ENCODE measurements at regions not wholly inside any gene's neighbourhood (a gene's known extent, or its start where the extent isn't known, plus 50 kb on each side); places are given as distances from the start of the nearest gene placed in this dataset.
A peak's percentile ranks its signal among the peaks of the same experiment; 100 is the strongest.

DNA sequence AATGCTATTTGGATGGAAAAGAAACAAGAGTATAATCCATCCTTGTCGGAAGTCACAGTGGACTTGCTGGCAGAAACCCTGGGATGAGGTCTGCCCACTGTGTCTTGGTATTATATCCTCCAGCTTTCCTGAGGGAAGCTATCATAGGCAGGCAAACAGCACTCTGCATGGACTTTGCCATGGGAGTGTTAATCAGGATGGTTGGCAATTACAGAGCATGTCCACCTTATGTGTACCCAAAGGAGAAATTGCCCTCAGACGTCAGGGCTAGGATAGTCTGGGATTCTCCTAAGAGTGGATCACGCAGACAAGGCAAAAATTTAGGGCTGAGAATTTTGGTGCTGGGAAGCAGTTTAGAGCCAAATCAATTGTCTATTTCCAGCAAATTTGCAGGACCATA, 184.9 kb upstream of the ESRRG start:
- no peak for DNase-seq (ENCODE audit: low read depth in 2 of 2)
- TF ChIP-seq, protein P1, sequence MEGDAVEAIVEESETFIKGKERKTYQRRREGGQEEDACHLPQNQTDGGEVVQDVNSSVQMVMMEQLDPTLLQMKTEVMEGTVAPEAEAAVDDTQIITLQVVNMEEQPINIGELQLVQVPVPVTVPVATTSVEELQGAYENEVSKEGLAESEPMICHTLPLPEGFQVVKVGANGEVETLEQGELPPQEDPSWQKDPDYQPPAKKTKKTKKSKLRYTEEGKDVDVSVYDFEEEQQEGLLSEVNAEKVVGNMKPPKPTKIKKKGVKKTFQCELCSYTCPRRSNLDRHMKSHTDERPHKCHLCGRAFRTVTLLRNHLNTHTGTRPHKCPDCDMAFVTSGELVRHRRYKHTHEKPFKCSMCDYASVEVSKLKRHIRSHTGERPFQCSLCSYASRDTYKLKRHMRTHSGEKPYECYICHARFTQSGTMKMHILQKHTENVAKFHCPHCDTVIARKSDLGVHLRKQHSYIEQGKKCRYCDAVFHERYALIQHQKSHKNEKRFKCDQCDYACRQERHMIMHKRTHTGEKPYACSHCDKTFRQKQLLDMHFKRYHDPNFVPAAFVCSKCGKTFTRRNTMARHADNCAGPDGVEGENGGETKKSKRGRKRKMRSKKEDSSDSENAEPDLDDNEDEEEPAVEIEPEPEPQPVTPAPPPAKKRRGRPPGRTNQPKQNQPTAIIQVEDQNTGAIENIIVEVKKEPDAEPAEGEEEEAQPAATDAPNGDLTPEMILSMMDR (IDR thresholded peaks at IDR 0.05; ENCODE audit: low read depth, low read length): no peak
- no peak overlapping the region for H3K4me3 ChIP-seq (replicated peaks in 1 of 2; ENCODE audit: low read depth in 2 of 2, low read length in 2 of 2)

DNA sequence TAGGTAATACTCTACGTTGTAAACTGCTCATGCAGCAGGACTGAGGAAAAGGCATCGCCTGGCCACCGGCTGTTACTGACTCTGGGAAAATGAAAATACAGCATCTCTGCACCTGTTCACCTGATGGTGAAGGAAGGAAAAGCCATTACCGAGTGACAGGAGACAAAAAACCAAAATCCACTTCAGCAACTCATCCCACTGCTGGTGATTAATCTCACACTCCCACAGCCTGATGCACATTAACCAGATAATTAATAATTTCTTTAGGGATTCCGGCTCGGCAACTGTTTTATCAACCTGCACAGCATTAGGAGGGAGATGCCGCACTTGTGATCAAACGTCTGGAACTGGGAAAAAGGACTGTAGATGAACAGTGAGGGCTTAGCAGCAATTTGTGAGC, 183.9 kb upstream of the ESRRG start:
- no peak overlapping the region for H3K4me3 ChIP-seq (replicated peaks in 1 of 2; ENCODE audit: low read depth in 2 of 2, low read length in 2 of 2)
- no peak for DNase-seq (ENCODE audit: low read depth in 2 of 2)
- TF ChIP-seq, protein P1 (IDR thresholded peaks at IDR 0.05; ENCODE audit: low read depth, low read length): no peak

GRCh38 chr1:216905781-216906180, 182.6 kb upstream of the ESRRG start:
- TF ChIP-seq, protein P1 (IDR thresholded peaks at IDR 0.05; ENCODE audit: low read depth, low read length): no peak
- DNase-seq (ENCODE audit: low read depth in 2 of 2): no peak

GRCh38 chr1:216905137-216905536, 181.9 kb upstream of the ESRRG start:
- no peak overlapping the region for H3K4me3 ChIP-seq (replicated peaks in 1 of 2; ENCODE audit: low read depth in 2 of 2, low read length in 2 of 2)
- no peak for DNase-seq (ENCODE audit: low read depth in 2 of 2)
- TF ChIP-seq, protein P1 (IDR thresholded peaks at IDR 0.05; ENCODE audit: low read depth, low read length): no peak

More at GRCh38 chr1:216905781-216906180, 182.6 kb upstream of the ESRRG start:
- H3K4me3 ChIP-seq (replicated peaks in 1 of 2; ENCODE audit: low read depth in 2 of 2, low read length in 2 of 2): no peak overlapping the region

DNA sequence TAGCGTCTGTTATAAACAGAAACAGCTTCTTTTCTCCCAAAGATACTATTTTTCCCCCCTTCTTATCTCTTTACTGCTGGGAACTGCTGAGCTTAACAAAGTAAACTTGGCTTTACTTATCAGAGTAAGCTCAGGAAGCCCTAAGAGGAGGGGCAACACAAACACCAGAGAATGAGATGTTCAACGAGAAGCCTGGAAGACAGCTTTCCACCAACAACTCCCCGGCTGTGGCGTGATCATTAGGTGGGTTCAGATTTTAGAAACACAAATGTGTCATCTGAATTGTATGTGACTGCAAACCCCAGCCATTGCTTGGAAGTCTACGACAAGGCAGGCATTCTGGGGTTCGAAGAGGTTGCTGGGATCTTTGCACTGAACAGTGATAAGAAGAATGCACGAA, 181.2 kb upstream of the ESRRG start:
- H3K4me3 ChIP-seq (replicated peaks in 1 of 2; ENCODE audit: low read depth in 2 of 2, low read length in 2 of 2): no peak overlapping the region
- TF ChIP-seq, protein P1 (IDR thresholded peaks at IDR 0.05; ENCODE audit: low read depth, low read length): no peak
- DNase-seq (ENCODE audit: low read depth in 2 of 2): no peak

DNA sequence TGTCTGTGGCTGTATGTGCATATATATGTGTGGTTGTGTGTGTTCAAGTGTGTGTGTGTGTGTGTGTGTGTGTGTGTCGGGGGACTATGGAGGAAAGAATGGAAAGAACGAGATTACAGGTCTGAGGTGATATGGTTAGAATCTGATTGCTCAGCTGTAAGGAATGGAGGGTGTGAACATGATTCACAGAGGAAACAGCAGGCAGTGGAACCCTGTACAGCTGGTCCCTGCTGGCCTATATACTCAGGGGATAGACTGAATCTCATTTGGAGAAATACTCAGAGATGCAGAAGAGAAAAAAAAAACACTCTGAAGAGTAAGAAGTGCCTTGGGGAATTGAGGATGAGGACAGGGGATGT, 180.1 kb upstream of the ESRRG start:
- H3K4me3 ChIP-seq (replicated peaks in 1 of 2; ENCODE audit: low read depth in 2 of 2, low read length in 2 of 2): no peak overlapping the region
- DNase-seq (ENCODE audit: low read depth in 2 of 2): peak; percentile 22 to 61
- TF ChIP-seq, protein P1 (IDR thresholded peaks at IDR 0.05; ENCODE audit: low read depth, low read length): no peak

GRCh38 chr1:216902669-216903381, 179.6 kb upstream of the ESRRG start:
- H3K4me3 ChIP-seq (replicated peaks in 1 of 2; ENCODE audit: low read depth in 2 of 2, low read length in 2 of 2): no peak overlapping the region
- peak; percentile 26 to 39 for DNase-seq (ENCODE audit: low read depth in 2 of 2)
- TF ChIP-seq, protein P1 (IDR thresholded peaks at IDR 0.05; ENCODE audit: low read depth, low read length): no peak

Data from cardiac fibroblast (primary cell).